Astrocyte of the hippocampus (primary cell): ENCODE measurements at regions not wholly inside any gene's neighbourhood (a gene's known extent, or its start where the extent isn't known, plus 50 kb on each side); places are given as distances from the start of the nearest gene placed in this dataset.
A peak's percentile ranks its signal among the peaks of the same experiment; 100 is the strongest.
"Not testable (repeated sequence)": the region's sequence is repeated elsewhere in the genome, so short reads cannot be mapped to it uniquely, and the experiment has no call there.

Experiments
- DNase-seq: peaks from one replicate; pipeline ENCODE4 v3.0.0; 2011; ENCODE audit warnings: low read depth, low spot score

DNA sequence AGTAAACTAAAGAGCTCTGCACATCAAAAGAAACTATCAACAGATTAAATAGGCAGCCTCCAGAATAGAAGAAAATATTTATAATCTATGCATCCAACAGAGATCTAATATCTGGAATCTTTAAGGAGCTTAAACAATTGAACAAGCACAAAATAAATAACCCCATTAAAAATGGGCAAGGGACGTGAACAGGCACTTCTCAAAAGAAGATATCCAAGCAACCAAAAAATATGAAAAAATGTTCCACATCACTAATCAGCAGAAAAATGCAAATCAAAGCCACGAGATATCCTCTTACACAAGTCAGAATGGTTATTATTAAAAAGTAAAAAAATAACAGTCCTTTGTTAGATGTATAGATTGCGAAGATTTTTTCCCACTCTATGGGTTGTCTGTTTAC lies 109.1 kb upstream of the TRPC7 start:
- no peak for DNase-seq

DNA sequence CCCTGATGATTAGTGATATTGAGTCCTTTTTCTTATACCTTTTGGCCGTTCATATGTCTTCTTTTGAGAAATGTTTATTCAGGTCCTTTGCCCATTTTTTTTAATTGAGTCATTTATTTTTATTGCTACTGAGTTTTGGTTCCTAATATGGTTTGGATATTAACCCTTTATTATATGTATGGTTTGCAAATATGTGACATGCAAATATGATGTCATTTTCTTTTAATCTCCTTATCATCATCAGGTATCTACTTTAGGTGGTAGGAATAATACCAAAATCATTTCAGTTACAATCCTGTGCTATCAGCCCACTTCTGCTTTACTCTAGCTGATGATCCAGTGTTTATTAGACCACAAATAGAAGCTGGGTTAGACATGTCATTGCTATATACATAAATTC lies 102.3 kb upstream of the TRPC7 start:
- DNase-seq = no peak

DNA sequence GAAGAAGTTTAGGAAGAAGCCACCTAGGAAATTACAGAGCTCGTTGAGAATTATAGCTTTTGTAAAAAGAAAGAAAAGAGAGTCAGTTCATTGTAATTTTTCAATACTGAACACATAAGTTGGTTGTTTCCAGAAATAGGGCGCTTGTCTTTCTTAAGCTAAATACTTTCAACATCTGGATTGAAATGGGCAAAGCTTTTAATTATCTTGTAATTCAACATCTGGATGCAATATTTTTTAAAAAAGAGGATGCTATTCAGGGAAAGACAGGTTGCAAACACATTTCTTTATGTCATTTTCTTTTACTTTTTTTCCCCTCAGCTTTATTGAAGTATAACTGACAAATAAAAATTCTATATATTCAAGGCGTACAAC lies 100.7 kb upstream of the TRPC7 start:
- DNase-seq = no peak

DNA sequence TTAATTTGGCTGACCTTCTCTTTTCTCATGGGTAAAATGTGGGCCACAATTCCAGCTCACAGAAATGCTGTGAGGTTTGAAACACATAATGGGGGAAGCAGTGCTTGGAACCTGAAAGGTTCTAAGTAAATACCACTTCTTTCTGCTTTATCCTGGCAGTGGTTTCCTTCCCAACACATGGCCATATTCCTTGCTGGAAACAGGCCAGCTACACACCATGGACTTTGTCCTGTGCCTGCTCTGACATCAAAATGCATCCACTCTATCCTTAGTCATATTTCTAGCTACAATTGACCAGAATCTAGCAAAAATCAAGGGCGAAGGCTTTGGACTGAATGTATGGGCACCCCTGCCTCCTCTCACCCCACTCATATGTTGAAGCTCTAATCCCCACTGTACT lies 93.1 kb upstream of the TRPC7 start:
- DNase-seq = no peak

DNA sequence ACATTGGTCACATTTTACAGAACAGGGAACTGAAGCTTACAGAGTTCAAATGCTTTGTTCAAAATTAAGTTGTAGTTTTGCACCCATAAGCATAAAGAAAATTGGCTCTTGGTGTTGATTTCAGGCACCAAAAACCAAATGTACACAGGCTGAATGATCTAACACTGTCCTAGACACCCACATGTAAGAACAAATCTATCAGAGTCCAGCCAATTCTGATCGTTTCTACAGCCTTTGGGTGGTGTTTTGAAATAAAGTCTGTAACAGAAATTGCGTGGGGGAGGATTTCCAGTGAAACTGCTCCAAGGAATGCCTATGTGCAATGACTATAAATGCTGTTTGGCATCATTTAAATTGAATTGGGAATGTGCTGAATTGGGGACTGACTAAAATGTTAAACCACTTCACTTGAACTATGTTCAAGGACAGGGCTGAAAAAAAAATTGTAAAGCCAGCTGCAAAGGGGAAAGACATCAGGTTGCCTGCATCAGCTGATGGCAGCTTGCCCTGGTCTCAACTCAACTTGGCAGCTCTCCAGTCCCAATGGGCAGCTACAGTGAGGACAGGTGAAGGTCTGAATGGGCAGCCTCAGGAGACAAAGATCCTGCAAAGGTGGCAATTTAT lies 92.2 kb upstream of the TRPC7 start:
- peak; percentile 4 for DNase-seq

DNA sequence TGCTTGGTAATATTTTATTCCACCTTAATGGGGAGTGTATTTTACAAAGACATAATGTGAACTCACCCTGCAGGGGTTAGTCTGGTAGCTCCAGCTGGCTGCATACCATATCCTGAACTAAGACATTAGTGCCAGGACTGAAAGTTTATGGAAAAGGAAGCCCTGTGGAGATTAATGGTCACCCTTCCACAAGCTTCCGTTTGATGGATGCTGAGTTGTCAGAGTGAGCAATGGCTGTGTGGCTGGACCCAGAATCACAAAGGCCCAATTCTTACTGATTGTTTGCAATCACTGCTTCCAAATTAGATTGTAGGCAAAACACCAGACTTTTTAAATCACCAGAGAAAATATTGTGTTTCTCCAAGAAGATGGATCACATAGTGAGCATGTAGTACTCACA lies 90.1 kb upstream of the TRPC7 start:
- DNase-seq = no peak

DNA sequence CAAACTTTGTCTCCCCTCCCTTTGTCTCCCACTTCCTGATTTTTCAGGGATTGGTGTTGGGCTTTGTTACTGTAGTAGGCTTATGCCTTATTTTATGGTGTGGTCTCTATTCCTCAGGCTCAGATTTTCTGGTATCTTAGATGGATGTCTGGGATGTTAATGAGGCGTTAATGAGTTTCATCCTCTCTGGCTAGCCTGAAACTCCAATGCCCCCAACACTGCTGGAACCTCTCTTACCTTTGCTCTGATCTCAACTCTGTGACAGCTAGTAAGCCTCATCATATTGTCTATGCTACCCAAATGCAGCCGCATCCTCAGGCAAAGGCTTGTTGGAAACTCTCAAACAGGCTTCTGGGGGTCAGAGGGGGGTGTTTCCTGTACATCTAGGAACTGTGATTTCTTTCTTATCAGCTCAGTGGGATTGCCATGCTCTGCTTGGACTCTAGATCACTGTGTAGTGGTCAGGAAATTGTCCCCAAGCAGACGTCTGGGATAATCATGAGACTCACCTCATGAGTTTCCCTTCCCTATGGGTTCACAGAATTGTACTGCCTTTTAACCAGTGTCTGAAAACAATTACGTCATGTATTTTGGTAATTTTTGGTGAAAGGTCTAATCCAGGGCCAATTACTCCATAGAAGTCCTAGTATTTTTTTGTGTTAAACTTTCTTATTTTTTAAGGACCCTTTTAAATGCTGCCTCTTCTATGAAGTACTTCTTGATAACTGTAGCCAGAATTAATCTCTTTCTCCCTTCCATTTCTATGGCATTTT lies 88.8 kb upstream of the TRPC7 start:
- DNase-seq = no peak

DNA sequence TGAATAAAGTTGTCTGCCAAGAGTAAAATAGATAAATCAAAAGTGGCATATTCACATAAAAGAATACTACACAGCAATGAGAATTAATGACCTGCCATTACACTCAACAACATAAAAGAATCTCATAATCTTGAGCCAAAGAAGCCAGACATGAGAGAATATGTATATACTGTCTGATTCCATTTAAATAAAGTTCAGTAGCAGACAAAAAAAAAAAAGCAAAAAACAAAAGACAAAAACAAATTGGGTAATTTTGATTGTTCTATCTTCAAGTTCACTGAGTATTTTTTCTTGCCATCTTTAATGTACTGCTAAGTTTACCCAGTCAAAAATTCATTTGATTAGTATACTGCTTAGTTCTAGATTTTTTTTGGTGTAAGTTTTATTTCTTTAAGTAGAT lies 87.9 kb upstream of the TRPC7 start:
- DNase-seq = no peak

DNA sequence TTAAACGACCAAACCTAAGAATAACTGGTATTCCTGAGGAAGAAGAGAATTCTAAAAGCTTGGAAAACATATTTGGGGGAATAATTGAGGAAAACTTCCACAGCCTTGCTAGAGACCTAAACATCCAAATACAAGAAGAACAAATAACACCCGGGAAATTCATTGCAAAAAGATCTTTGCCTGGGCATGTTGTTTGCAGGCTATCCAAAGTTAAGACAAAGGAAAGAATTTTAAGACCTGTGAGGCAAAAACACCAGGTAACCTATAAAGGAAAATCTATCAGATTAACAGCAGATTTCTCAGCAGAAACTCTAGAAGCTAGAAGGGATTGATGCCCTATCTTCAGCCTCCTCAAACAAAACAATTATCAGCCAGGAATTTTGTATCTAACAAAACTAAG lies 82.2 kb upstream of the TRPC7 start:
- DNase-seq = not testable (repeated sequence)

DNA sequence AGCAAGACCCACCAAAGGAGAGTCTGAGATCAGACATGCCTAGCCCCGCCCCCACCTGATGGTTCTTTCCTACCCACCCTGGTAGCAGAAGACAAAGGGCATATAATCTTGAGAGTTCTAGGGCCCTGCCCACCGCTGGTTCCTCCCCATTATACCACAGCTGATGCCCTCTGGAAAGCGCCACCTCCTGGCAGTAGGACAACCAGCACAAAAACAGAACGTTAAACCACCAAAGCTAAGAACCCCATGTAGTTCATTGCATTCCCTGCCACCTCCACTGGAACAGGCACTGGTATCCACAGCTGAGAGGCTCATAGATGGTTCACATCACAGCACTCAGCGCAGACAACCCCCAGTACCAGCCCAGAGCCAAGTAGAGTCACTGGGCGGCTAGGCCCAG lies 81.2 kb upstream of the TRPC7 start:
- DNase-seq = no peak

DNA sequence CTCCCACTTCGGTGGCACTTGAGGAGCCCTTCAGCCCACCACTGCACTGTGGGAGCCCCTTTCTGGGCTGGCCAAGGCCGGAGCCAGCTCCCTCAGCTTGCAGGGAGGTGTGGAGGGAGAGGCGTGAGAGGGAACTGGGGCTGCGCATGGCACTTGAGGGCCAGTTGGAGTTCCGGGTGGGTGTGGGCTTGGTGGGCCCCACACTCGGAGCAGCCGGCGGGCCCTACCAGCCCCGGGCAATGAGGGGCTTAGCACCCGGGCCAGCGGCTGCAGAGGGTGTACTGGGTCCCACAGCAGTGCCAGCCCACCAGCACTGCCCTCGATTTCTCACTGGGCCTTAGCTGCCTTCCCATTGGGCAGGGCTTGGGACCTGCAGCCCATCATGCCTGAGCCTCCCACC lies 78.8 kb upstream of the TRPC7 start:
- not testable (repeated sequence) for DNase-seq

DNA sequence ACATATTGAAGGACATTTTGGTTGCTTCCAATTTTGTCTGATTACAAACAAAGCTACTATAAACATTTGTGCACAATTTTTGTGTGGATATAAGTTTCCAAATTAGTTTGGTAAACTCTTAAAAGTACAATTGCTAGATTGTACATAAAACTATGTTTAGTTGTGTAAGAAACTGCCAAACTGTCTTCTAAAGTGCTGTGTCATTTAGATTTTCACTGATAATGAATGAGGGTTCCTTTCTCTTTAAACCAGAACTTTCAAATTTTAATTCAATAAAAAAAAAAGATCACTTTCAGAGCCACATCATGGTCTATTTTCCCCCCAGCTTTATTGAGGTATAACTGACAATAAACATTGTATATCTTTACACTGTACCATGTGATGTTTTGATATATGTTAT lies 74.0 kb upstream of the TRPC7 start:
- DNase-seq = no peak

DNA sequence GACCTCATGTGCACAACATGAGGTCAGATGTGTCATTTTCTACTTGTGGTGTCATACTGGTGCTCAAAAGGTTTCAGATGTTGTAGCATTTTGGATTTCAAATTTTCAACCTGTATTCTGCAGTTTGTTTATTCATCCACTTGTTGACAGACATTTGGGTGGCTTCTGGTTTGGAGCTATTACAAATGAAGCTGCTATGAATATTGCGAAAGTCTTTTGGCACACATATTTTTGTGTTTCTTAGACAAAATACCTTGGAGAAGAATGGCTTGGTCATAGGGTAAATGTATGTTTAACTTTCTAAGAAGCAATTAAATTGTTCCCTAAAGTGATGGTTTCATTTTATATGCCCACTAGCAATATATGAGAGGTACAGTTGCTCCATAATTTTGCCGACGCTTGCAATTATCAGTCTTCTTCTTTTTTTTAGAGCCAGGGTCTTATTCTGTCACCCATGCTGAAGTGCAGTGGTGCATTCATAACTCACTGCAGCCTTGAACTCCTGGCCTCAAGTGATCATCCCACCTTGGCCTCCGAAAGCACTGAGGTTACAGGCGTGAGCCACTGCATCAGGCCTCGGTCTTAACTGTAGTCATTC lies 70.7 kb upstream of the TRPC7 start:
- no peak for DNase-seq

DNA sequence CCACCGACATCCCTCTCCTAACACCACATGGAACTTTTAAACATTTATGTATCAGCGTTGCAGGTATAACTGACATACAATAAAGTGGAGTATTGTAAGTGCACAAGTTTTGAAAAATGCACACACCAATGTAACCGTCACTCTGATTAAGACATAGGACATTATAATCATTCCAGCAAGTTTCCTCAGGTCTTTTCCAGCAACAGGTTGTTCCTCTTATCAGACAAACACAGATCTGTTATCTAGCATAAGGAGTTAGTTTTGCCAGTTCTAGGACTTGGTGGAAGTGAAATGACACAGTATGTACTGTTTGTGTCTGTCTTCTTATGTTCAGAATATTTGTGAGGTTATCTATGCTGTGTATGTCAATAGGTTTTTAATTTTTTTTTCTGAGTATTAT lies 69.5 kb upstream of the TRPC7 start:
- no peak for DNase-seq

DNA sequence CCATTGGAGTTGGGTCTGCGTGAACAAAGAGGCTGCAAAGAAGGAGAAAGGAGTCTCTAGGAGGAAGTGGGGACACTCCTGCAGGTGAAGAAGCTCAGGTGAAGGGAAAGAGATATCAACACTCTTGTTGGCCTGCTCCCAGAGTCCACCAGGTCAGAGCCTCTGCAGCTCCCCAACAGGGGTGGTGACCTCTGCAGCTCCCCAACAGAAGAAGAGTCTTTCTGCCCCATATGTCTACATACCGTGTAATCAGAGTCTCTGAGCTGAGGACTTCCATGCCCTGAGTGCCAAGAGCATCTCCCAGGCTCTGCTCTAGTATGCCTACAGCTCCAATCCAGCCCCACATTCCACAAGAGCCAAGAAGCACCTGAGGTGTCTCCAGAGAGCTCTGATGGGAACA lies 67.4 kb upstream of the TRPC7 start:
- no peak for DNase-seq

DNA sequence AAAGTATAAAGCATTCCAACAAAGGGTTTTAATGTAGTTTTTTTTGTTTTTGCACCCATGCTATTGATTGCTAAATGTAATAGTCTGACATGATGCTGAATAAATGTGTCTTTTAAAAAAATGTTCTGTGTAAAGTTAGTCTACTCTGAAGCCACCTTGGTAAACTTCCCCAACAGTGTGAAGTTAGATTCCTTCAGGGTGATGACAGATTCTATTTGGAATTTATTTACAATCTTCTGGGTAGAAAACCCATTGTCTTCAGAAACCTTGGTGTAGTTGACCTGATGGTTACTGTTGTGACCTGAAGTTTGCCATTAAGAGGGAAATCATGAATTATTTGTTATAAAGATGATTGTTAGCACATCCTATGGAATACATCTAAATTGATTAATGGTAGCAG lies 64.7 kb upstream of the TRPC7 start:
- no peak for DNase-seq

DNA sequence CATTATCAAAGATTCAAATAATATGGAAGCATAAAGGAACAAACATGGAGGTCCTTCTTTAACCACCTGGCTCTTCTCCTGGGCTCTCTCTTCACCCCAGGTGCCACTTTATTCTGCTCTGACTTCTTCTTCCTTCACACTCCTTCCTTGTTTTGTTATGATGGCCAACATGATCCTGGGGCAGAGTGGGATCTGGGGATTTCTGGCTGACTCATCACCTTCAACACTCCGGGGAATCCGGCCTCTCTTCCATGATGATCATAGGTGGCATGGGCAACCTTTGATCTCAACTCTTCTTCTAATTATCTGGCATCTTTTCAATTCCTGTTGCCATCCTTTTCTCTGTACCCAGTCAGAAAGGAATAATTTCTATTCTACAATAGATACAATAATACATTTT lies 62.1 kb upstream of the TRPC7 start:
- no peak for DNase-seq

DNA sequence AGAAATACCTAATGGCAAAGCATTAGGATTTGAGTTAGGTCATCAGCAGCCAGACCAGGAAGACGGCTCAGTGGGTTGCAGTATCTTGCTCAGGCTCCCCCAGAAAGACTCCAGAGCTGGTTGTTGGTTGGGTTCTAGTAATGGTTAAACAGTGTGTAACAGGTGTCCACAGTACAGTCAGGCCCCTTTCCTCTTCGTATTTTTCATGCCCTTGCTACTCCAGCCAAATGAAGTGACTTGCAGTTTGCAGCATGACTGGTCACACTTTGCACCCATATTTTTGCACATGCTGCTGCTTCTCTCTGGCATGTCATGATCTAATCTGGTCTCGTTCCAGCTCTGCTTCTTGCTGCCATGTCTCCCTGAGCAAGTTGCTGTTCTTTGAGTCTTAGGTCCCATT lies 60.6 kb upstream of the TRPC7 start:
- no peak for DNase-seq

DNA sequence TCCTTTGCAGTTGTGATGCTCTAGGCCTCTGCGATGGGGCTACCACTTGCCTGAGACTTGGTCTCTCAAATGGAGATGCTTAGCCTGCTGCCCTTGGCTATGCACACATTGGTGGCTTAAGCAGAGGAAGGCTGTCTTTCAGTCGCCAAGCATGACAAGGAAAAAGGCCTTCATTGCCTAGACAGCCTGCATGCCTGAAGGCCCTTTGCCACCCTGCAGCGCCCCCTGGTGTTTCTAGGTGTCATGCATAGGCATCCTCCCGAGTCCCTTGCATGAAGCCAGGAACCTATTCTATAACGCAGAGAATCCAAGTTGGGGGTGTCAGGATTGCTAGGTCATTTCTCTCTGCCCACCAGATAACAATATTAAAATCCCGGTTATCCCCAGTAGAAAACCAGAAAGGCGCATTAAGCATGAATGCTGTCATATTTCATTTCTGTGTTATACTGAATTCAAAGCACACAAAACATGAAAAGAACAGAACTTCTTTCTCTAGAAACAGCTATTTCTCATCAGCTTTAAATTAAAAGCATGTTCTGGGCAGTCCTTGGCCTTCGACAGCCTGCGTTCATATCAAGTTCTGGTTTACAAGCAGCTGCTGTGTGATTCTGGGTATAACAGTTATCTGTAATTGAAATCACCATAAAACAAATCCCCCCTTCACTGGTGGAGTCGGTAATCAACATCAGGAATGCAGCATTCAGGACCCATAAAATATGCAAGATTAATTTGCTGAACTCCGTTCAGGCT lies 59.7 kb upstream of the TRPC7 start:
- peak; percentile 76 for DNase-seq

DNA sequence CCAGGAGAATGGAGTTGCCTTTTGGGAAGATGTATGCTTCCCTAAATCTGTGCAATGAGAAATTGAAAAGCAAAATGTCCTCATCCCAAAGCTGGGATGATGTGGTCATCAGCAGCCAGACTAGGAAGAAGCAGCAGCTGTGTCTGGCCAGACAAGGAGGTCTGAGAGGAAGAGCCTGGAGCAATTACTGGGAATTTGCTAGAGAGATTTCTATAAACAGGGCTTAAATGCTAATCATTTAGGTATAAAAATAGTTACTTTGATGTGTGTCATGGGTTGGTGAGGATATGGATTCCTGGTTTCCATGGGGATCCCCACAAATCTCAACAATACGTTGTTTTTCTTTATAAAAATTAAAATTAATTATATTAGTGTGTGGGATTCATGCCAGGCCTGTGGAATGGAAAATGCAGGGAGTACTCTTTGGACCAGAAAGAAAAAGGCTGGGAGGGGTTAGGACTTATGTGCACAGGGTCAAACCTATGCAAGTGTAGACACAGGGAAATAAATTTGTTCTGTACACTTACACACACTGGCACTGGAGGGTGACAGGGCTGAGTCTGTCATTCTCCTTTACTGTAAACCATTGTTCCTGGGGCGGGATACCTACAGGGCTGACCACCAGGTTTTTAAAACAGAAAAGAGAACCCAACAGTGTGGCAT lies 58.7 kb upstream of the TRPC7 start:
- DNase-seq = no peak

DNA sequence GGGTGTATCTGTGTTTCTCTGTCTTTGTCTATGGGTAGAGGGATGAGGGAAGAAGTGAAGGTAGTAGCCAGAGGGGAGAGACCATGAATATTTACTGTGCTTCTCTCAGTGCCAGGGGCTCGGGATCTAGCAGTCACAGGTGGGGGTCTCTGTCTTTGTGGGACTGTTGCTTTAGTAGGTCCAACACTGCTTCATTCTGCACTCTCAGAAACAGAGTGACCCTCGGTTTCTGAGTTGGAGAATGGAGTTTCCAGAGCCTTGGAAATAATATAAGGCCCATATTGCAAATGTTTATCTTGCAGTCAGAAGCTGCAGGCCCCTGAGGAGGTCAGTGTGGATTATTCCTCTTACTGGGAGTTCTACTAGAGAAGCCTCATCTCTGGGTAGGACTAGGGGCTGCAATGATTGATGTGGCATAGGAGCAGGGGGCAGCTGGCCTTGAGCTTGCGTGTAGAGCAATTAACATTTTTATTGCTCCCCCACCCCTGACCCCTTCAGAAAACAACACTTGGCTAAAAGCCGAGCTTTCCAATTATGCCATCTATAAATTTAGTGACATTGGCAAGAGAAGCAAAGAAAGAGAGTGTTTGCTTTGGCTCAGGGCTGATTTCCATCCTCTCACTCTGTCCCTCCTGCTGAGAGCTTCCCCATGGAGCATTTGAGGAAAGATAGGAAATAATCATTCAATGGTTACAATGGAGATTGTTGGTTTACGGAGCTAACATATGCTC lies 55.0 kb upstream of the TRPC7 start:
- no peak for DNase-seq
